Left ventricle myocardium superior (tissue), 1 donor: ENCODE measurements at regions not wholly inside any gene's neighbourhood (a gene's known extent, or its start where the extent isn't known, plus 50 kb on each side); places are given as distances from the start of the nearest gene placed in this dataset.

ENCODE experiments used
- ATAC-seq: fragments of 200-7000 bp; cut with Tn5 transposase; one replicate; pipeline ENCODE4 v1.9.1; 2020; ENCODE audit warnings: mild to moderate bottlenecking, moderate library complexity
- DNase-seq: peaks from one replicate; pipeline ENCODE4 v3.0.0-alpha.2; 2020
- intact Hi-C: fragments of 100-400 bp; cut with micrococcal nuclease; formaldehyde crosslinking; loops from one replicate; pipeline ENCODE4 v1.11.0; 2022
- donor health status: DM: no; HTN: yes; CAD: no; lungs with severe emphysema.

DNA sequence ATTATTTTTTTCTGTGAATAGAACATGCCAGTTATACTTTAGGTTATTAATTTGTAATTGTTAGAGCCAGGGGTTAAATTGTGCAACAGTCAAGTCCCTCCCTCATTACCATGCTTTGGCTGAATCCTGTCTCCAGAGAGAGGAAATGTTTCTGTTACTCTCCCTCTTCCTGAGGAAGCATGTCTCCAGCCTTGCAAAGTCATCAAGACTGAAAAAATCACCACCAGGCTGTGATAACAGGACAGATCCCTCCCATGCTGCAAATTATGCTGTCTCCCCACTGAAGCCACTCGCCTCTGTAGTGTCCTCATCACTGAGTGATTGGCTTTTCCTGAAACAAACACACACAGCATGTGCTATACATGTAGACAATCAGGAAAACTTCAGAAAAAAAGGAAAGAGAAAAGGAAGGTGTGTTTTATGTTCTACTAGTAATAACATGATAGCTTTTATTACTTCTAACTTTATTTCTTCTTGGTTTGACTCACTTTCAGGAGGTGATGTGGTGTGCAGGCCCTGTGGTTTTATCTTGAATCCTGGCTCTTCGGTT is 290.0 kb upstream of the JAG1 start:
- DNase-seq (no peak), ATAC-seq (peak; percentile 89)
- intact Hi-C loops = no loop called here

DNA sequence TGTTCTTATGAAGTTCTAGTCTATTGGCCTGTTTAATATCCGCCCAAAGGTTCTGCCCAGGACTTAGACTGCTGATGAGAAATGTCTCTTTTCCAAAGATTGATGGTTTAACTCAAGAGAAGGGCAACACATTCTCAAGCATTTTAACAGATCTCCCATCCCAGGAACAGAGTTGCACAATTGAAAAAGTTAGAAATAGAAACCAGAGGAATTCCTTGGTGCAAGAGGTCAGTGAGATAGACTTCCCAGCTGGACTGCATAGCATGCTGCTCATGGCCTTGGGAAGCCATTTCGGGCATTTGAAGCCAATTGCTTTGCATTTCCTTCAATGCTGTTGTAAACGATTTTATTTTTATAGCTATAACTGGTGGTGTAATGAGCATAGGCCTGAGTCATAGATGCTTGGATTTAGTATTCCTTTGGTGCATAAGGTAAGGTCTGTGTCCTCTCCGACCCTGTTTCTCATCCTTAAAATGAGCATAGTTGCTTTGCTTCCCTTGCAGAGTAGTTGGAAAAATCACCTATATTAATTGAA is 292.2 kb upstream of the JAG1 start:
- DNase-seq (no peak), ATAC-seq (peak; percentile 71)
- intact Hi-C loops = no loop called here

DNA sequence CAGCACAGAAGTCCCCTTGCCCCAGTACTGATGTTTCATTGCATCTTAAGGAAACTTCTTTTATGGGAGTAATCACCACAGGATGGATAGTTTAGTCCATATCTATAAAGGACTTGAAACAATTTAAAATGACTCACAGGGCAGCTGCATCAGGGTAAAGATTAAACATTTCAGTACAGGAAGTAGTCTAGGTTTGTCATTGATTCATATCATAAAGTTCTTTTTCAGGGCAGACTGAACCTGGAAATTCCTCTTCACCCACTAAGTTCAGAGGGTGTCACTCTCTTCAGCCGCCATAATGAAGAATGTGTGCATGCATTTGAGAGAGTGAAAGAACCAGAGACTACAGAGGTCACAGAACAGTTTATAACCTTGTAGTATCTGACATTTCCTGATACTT is 296.3 kb upstream of the JAG1 start:
- no peak for DNase-seq
- no peak for ATAC-seq
- intact Hi-C loops = no loop called here

DNA sequence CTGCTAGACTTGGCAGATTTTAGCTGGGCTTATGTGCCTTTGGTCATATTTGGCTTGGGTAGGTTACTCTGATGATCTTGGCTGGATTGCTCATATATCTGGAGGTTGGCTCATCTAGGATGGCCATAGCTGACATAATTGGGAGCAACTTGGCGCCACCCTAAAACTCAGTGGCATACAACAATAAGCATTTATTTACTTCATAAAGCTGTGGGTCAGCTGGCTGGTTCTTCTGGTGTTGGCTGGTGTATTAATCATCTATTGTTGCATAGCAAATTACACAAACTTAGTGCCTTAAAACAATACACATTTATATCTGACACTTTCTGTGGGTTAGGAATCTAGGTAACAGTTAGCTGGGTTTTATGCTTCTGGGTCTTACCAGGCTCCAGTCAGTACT is 297.3 kb upstream of the JAG1 start:
- intact Hi-C loops = no loop called here
- DNase-seq (no peak), ATAC-seq (no peak)

DNA sequence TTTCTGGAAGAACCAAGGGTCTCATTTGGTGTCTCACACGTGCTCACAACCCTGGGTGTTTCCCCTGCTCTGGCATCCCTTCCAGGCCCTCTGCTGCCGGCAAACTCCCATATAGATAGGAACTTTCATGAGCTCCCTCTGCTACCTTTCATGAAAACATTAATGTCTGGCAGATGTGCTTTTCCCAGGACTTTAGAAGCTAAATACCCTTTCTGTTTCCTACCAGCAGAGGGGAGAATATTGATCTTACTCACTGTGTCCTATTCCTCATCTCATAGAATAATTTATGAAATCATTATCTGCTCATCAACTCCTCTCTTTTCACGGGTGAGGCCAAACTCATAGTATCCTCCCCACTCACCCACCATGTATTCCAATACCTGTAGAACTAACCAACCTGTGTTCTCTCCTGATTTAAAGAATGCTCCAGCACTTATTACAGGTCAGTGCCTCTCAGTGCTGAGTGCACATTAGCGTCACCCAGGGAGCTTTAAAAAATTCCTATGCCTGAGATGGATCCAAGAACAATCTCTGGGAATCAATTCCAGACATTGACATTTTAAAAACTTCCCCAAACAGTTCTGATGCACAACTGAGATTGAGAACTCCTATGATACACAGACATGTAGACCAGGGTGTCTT is 298.5 kb upstream of the JAG1 start:
- intact Hi-C loops = no loop called here
- ATAC-seq (no peak), DNase-seq (no peak)

DNA sequence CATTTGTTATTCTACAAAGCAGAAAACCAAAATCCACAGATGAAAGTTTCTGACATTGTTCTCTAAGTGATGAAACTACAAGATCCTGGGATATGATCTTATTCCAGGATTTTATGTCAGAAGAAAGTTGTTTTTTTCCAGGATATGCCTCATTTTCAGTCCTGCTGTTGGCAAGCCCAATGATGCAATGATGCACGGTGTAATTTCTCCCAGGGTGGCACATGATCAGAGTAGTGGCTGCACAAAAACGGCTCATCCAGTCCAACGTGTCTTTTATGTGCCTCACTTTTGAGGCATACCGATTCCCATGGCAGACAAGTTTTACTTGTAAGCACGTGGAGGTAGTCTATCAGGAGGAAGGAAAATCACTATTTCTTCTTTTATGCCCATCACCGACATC is 302.3 kb upstream of the JAG1 start:
- DNase-seq (no peak), ATAC-seq (no peak)
- intact Hi-C loops = no loop called here

DNA sequence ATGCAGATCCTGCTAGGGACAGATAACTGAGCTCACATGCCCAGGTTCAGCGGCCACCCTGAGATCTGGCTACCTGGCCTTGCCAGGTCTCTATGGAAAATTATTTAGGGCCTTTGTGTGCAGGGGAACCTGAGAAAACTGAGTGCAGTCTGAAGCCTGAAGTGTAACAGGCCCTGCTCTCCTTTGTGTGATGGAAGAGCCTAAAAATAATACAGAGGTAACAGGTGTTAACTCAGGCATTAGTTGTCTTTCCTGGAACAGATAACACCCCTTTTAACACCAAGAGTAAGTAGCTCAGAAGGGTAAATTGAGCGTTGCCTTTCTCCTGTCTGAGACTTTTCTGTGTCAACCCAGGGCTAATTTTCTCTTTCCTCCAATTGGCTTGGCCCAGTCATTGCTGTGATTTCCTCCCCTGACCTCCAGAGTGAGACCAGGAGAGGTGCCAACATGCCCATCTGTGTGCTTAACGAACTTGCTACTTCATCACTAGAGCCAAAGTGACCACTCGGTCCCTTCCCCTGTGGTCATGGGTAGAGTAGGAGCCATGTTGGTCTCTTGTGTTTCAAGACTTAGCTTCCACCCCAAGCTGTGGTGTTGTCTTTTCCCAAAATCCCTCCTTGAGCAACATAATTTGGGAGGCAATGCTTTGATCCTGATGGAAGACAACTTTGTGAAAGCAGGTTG is 304.4 kb upstream of the JAG1 start:
- DNase-seq (no peak), ATAC-seq (no peak)
- intact Hi-C loops = no loop called here

DNA sequence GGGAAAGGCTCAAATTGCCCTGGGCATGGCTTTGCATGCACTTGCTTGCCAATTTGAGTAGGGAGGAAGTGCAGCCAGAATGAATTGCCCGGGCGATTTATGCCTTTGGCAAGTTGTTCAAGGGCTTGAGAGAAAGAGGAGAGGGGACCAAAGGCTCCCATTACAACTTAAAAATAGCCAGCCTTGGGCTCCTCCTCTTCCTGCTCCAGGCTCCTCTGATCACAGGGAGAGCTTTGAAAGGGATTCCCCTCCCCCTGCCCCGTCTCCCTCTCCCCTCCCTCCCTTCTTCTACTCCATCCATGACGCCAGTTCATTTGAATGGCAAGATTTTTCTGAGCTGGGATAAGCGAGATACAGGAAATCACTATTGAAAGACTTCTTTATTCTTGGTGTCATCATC is 304.9 kb upstream of the JAG1 start:
- intact Hi-C loops = no loop called here
- ATAC-seq (no peak), DNase-seq (no peak)

DNA sequence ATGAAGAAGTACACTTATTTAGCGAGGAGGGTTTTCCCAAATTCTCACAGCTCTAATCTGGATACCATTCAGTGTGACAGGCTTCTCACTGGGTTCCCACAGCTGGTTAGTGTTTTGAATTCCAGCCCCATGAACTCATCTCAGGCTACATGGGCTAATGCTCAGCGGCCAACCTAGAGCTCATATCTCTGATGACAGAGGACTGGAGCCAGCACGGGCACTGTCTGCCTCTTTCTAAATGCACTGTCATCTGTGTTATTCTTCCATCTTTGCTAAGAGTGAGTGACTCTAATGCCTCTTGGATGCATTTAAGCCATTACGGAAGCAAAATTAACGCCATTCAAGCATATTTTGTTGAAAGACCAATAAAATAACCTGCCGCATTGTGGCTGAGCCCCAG is 308.9 kb upstream of the JAG1 start:
- ATAC-seq = peak; percentile 99
- DNase-seq = peak; percentile 78
- intact Hi-C loops = no loop called here

DNA sequence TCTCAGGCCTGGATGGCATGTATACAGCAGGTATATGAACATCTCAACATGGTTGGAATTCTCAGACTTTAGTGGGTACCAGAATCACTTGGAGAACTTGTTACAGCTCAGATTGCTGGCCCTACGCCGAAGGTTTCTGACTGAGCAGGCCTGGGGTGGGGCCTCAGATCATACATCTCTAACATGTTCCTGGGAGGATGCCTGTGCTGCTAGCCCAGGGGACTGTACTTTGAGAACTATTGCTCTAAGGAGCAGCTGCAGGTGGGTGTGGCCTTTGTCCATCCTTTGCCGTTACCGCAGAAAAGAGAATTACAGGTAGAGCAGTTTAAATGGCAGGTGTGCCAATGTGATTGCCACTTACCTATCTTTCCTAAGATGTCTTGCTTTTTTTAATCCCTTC is 310.5 kb upstream of the JAG1 start:
- ATAC-seq (no peak), DNase-seq (peak; percentile 20)
- intact Hi-C loops = no loop called here

DNA sequence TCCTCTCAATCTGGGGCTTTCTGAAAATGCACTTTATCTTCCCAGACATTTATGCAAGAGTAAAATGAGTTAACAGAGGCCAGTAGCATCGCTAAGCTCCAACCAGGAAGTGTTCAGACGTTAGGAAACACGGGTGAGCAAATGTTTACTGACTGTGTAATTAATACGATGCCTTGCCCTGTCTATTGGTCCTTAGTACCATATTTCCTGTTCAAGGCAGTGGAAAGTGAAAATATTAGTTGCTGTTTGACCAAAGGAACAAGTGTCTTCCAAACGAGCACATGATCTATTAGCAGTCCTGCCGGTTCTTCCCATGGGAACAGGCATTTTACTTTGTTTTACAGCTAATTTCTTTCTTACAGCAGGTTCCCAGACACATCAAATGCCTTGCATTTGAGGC is 311.1 kb upstream of the JAG1 start:
- ATAC-seq = no peak
- intact Hi-C loops = no loop called here
- no peak for DNase-seq

DNA sequence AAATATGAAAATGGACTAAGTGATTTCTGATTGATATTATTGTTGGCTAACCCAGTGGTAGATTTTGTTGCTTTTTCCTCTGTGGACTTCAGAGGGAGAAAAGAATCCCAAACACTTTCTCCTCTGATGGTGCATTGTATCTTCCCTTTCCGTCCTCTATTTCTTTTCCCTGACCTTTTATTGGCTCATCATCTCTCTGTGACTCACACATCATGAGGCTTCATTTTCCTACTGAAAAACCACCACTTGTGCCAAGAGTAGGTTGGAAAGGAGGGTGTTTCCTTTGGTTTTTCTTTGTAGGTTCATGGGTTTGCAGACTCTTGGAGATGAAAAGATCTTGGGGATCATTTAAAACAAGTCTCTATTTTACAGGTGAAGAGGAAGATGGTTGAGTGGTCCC is 311.7 kb upstream of the JAG1 start:
- ATAC-seq (no peak), DNase-seq (no peak)
- intact Hi-C loops = no loop called here

DNA sequence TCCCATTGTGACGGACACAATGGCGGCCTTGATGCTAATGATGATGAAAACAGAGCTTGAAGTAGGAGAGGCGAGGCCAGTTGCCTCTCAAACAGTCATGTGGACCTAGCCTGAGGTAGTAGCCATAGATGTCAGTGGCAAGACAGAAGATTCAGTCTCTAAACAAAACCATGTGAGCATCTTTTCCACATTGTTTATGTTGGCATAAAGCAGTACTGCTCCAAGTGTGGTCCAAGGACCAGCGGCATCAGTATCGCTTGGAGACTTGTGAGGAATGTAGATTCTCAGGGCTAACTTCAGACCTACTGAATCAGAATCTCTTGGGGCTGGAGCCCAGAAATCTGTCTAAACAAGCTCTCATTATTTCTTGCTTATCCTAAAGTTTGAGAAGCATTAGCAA is 312.8 kb upstream of the JAG1 start:
- DNase-seq = no peak
- intact Hi-C loops = no loop called here
- ATAC-seq = no peak

DNA sequence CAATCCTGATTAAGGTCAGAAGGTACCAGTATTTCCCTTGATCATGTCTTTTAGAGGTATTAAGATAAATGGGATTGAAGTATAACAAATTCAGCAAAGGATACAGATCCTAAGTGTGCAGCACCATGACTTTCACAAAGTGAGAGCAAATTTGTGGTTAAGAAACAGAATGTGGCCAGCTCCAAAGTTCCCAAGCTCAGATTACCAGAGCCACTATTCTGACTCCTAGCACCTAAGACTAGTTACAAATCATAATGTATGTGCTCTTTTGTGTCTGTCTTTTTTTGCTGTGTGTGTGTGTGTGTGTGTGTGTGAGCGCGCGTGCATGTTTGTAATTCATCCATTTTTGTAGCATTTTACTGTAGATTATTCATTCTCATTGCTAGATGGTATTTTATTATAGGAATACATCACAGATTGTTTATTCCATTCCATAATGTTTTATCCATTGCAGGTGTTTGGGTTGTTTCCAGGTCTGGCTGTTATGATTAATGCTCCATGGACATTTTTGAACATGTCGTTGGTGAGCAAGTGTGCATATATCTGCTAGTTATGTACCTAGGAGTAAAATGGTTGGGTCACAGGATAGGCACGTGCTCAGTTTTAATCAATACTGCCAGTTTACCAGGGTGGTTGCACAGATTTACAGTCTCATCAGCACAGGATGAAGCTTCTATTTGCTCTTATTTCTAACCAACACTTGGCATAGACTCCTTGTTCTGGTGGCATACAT is 314.0 kb upstream of the JAG1 start:
- intact Hi-C loops = no loop called here
- no peak for ATAC-seq
- DNase-seq = no peak

DNA sequence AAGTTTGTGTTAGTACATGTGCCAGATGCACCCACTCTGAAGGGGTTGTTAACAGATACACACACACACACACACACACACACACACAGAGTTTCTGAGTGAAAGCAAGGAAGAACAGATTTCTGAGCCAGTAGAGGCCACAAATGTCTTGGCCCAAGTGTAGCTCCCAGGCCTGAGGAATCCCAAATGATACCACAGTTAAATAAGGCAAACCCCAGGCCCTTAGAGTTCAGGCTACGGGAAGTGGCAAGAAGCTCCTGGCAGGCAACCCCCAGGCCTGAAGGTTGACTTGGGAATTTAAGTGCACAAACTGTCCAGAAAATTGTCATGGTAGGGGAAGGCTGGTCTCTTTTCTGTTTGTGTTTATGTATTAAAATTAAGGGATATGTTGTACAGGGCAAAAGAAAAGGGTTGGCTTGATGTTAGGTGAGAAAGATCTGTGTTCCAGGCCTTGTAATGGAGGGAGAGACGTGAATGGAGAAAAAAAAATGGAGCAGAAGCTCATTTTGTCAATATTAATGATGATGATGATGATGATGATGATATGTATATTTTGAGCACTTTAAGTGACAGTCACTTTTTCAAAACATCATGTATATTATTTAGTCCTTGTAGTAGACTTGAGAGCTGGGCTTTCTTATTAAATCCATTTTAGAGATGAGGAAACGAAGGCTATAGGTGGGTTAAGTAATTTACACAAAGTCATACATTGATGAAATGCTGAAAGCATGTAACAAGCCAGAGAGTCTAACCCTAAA is 317.0 kb upstream of the JAG1 start:
- intact Hi-C loops = no loop called here
- no peak for ATAC-seq

DNA sequence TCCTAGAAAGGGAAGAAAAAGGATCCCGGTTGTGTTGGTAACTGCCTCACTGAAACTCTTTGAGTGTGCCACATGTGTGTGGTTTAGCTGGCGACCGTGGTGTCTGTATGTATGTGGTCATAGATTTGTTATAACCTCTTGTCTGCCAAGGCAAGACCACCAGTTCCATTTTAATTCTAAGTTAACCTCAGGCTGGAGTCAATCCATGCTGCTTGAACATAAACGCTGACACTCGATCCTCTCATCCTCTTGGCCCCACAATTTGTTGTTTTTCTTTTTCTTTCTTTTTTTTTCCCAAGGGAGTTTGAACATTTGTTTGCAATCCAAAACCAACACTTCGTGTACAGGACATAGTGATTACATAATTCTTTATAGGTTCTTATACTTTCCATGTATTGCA is 318.9 kb upstream of the JAG1 start:
- intact Hi-C loops = no loop called here
- no peak for ATAC-seq
- DNase-seq = no peak

More for the DNA sequence above, 317.0 kb upstream of the JAG1 start:
- DNase-seq = no peak

DNA sequence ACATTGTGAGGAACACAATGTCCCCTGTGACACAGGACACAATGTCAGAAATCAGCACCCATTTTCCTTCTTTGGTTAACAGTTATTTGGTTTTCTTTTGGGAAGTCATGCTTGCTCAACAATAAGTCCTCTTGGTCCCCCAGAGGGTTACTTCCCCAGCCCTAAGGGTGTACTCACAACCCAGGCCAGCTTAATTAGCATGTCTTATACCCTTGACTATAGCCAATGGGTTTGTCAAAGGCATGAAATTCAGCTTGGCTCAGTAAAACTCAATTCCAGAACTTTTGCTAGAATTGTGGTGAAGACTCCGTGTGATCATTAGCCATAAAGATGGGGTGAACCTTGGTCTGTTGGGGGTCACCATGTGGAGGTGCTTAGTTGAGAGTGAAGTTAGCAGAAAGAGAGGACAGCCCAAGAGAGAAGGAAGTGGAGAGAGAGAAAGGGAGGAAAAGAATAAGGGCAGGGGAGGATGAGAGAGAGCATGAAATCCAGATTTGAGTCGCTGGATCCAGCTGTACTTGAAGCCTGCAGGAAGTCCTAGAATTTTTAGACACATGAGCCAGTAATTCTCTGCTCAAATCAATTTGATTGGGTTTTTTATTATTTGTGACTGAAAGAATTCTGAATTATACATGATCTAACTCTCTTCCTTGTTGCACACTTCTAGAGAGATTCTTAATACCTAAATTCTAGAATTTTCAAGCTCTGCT is 321.3 kb upstream of the JAG1 start:
- DNase-seq (no peak), ATAC-seq (peak; percentile 18)
- intact Hi-C loops = no loop called here

DNA sequence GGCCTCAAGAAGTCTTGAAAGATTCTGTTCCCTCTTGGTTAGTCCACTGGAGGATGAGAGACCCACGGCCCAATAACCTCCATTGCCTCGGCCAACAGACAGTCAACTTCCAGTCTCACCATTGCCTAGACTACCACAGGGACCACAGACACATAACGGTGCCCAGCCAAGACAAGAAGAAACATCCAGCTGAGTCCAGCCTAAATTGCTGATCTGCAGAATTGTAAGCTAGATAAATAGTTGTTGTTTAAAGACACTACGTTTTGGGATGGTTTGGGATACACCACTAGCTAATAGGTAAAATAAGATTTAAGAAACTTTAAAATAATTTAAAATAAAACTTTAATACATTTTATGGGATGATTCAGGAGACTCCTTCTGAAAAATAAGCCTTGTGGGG is 324.7 kb upstream of the JAG1 start:
- ATAC-seq = no peak
- DNase-seq = no peak
- intact Hi-C loops = no loop called here

DNA sequence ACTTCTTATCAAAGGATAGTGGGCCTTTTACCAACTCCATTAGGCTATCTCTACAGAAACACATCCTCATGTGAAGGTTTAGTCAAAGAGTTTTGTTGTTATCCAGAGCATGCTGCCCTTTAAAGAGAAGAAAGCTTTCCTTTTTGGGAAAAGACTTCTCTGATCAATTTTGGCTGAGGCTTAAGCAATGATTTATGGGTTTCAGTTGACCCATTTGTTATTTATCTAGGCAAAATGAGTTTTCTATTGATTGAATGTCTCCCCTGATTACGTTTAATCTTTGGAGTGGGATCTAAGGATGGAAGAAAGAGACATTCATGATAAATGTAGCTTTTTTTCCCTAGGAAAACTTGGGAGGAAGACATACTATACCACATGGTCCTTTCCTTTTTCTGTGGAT is 326.6 kb upstream of the JAG1 start:
- intact Hi-C loops = no loop called here
- ATAC-seq (no peak), DNase-seq (no peak)
